MM.1S (cell line): ENCODE measurements at regions not wholly inside any gene's neighbourhood (a gene's known extent, or its start where the extent isn't known, plus 50 kb on each side); places are given as distances from the start of the nearest gene placed in this dataset.

Experiments
- EZH2phosphoT487 ChIP-seq: fragments of 300-600 bp; sonication (generic); IDR thresholded peaks from 2 replicates; pipeline ENCODE4 v1.6.1; 2018; ENCODE audit warnings: antibody characterized with exemption, low read length
- TF ChIP-seq, protein P1 (sequence below): fragments of 300-600 bp; sonication (generic); IDR thresholded peaks from 2 replicates; pipeline ENCODE4 v1.5.1; 2016; ENCODE audit warnings: antibody characterized with exemption, low read length, mixed read lengths

DNA sequence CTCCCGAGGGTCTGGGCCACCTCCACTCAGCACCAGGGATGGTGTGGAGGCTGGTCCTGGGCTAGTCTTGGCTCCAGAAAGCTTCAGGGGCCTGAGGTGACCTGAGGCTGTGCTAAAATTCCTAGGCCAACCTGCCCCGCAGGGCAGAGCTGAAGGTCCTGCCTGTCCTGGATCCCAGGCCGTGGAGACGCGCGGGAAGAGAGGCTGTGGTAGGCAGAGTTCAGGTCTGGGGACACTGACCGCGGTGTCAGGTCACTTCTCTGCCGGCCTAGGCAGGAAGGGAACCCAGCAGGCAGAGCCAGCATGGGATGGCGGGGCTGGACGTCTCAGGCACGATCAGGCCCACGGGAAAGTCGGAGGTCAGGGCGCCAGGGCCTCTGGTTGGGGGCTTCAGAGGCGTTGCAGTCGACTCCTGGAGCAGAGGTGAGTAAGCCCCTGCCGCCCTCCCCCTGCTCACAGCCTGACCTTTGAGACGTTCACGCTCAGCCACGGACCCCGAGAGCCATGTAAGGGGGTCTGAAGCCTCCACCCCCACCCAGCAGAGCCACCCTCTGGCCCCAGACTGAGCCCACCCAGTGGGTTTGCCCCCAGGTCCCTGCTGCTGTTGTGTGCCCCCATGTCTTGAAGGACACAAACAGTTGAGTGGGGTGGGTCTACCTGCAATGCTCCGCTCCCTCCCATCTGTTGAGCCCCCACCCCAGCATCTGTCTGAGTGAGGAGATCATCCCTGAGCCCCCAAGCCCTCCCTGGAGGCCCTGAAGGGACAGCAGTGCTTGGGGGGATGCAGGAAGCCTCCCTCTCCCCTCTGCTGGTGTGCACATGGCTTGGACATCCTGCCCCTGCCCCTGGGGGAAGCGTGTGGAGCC lies 142.7 kb downstream of the KIF26A start:
- TF ChIP-seq, protein P1, sequence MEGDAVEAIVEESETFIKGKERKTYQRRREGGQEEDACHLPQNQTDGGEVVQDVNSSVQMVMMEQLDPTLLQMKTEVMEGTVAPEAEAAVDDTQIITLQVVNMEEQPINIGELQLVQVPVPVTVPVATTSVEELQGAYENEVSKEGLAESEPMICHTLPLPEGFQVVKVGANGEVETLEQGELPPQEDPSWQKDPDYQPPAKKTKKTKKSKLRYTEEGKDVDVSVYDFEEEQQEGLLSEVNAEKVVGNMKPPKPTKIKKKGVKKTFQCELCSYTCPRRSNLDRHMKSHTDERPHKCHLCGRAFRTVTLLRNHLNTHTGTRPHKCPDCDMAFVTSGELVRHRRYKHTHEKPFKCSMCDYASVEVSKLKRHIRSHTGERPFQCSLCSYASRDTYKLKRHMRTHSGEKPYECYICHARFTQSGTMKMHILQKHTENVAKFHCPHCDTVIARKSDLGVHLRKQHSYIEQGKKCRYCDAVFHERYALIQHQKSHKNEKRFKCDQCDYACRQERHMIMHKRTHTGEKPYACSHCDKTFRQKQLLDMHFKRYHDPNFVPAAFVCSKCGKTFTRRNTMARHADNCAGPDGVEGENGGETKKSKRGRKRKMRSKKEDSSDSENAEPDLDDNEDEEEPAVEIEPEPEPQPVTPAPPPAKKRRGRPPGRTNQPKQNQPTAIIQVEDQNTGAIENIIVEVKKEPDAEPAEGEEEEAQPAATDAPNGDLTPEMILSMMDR = no peak
- TF ChIP-seq EZH2phosphoT487 = no peak
